PC-9 (cell line): ENCODE measurements at regions not wholly inside any gene's neighbourhood (a gene's known extent, or its start where the extent isn't known, plus 50 kb on each side); places are given as distances from the start of the nearest gene placed in this dataset.

ENCODE experiments used
- BruUV-seq: library from RNA; stranded (reverse); fragments of 400-500 nt; replicated peaks from 2 replicates; lab custom pipeline; 2021; lab: Mats Ljungman, UMichigan
- CTCF ChIA-PET: fragments of 300-600 bp; sonication (Branson Sonifier 250); formaldehyde crosslinking; loops from one replicate; lab custom pipeline; 2022; ENCODE audit warnings: antibody characterized with exemption; lab: Charles Lee
- POLR2A ChIA-PET: fragments of 300-600 bp; sonication (Branson Sonifier 250); formaldehyde crosslinking; loops from one replicate; lab custom pipeline; 2022; ENCODE audit warnings: antibody characterized with exemption; ENCODE audit not compliant: unreplicated experiment; lab: Charles Lee
- DNase-seq, 2 experiments: peaks; one replicate each; pipeline versions ENCODE4 v3.0.0 to v3.0.0-alpha.2; 2015 to 2022; ENCODE audit warnings: mixed read lengths in 1 of 2
- H2AFZ ChIP-seq: fragments of 200-600 bp; sonication (generic); 2 replicates; pipeline ENCODE4 v1.8.1; 2017; ENCODE audit warnings: antibody characterized with exemption
- H3F3A ChIP-seq: fragments of 200-600 bp; sonication (generic); 2 replicates; pipeline ENCODE4 v1.8.1; 2017; ENCODE audit warnings: antibody characterized with exemption, mild to moderate bottlenecking, low read depth; ENCODE audit not compliant: insufficient read depth
- H3K27ac ChIP-seq: fragments of 200-600 bp; sonication (generic); 2 replicates; pipeline ENCODE4 v1.6.1; 2016; ENCODE audit warnings: mixed run types
- H3K27me3 ChIP-seq: fragments of 200-600 bp; sonication (generic); 2 replicates; pipeline ENCODE4 v1.6.1; 2016; ENCODE audit warnings: low read depth, mixed run types; ENCODE audit not compliant: insufficient read depth
- H3K36me3 ChIP-seq: fragments of 200-600 bp; sonication (generic); 2 replicates; pipeline ENCODE4 v1.6.1; 2016; ENCODE audit warnings: low read depth, mixed run types
- H3K4me1 ChIP-seq: fragments of 200-600 bp; sonication (generic); replicated peaks from 2 replicates; pipeline ENCODE4 v1.6.1; 2016; ENCODE audit warnings: mixed run types; ENCODE audit not compliant: insufficient read depth
- H3K4me2 ChIP-seq: fragments of 200-600 bp; sonication (generic); 2 replicates; pipeline ENCODE4 v1.6.1; 2017; ENCODE audit warnings: mixed run types
- H3K4me3 ChIP-seq: fragments of 200-600 bp; sonication (generic); 2 replicates; pipeline ENCODE4 v1.6.1; 2016; ENCODE audit warnings: mixed run types
- H3K79me2 ChIP-seq: fragments of 200-600 bp; sonication (generic); 2 replicates; pipeline ENCODE4 v1.6.1; 2017; ENCODE audit warnings: low read depth, mixed run types
- H3K9me2 ChIP-seq: fragments of 200-600 bp; sonication (generic); 2 replicates; pipeline ENCODE4 v1.8.1; 2017; ENCODE audit warnings: mild to moderate bottlenecking; ENCODE audit not compliant: insufficient read depth
- H3K9me3 ChIP-seq: fragments of 200-600 bp; sonication (generic); 2 replicates; pipeline ENCODE4 v1.8.1; 2016; ENCODE audit warnings: low read depth; ENCODE audit not compliant: insufficient read depth
- H4K20me1 ChIP-seq: fragments of 200-600 bp; sonication (generic); 2 replicates; pipeline ENCODE4 v1.8.1; 2017; ENCODE audit not compliant: insufficient read depth
- EZH2 ChIP-seq: fragments of 200-600 bp; sonication (generic); IDR thresholded peaks from 2 replicates; pipeline ENCODE4 v1.8.0; 2017; ENCODE audit warnings: antibody characterized with exemption, low read depth
- intact Hi-C: fragments of 100-400 bp; cut with micrococcal nuclease; formaldehyde crosslinking; loops from one replicate; pipeline ENCODE4 v1.10.0; 2022; ENCODE audit not compliant: unreplicated experiment
- TF ChIP-seq, protein P1 (sequence below): fragments of 200-600 bp; sonication (generic); conservative IDR thresholded peaks from 2 replicates; pipeline ENCODE4 v1.6.1; 2017; ENCODE audit warnings: mixed run types, antibody characterized with exemption, mild to moderate bottlenecking, moderate library complexity

DNA sequence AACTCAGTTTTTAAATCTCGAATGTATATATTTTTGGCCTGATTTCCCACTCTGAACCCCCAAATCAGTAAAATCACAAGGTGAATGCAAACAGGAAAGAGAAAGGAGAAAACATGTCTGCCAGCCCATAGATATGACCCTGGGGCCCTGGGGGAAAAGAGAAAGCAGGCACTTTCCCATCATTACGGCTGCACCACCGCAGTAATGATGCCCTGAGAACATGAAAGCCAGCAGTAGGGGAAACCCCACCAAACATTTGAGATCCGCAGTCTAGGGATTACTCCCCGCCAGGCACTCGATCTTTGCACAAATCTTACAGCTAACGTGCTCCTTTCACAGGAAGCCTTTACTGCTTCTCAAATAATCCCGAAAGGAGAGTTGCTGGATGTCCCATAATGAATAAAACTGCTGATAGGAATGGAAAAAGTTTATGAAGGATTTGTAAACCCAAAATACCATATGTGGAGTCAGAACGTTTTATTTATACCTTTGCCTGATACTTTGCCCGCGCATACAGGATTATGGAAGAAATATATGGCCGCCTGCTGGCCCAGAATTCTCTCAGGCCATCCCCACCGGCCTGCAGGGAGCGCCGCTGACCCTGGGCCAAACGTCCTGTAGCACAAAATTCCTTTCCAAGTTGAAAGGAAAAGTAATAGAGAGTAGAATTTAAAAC, 180.0 kb upstream of the INHBA start:
- H3K27me3 ChIP-seq: no peaks in the 10 kb centered on the region
- no peaks in the 10 kb centered on the region for H3K79me2 ChIP-seq
- no TSS peak for BruUV-seq
- POLR2A ChIA-PET: no interaction called here
- DNase-seq: no peak
- H3K36me3 ChIP-seq: no peaks in the 10 kb centered on the region
- CTCF ChIA-PET: no interaction called here
- no peak overlapping the region for H3K4me3 ChIP-seq
- intact Hi-C loops: no loop called here
- H3K27ac ChIP-seq: no peak overlapping the region
- H3K4me2 ChIP-seq: no peak overlapping the region
- no peaks in the 10 kb centered on the region for H3F3A ChIP-seq
- no peaks in the 10 kb centered on the region for H4K20me1 ChIP-seq
- H2AFZ ChIP-seq: no peak overlapping the region
- TF ChIP-seq, protein P1, sequence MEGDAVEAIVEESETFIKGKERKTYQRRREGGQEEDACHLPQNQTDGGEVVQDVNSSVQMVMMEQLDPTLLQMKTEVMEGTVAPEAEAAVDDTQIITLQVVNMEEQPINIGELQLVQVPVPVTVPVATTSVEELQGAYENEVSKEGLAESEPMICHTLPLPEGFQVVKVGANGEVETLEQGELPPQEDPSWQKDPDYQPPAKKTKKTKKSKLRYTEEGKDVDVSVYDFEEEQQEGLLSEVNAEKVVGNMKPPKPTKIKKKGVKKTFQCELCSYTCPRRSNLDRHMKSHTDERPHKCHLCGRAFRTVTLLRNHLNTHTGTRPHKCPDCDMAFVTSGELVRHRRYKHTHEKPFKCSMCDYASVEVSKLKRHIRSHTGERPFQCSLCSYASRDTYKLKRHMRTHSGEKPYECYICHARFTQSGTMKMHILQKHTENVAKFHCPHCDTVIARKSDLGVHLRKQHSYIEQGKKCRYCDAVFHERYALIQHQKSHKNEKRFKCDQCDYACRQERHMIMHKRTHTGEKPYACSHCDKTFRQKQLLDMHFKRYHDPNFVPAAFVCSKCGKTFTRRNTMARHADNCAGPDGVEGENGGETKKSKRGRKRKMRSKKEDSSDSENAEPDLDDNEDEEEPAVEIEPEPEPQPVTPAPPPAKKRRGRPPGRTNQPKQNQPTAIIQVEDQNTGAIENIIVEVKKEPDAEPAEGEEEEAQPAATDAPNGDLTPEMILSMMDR: no peak
- TF ChIP-seq EZH2: no peak
- no peaks in the 10 kb centered on the region for H3K9me2 ChIP-seq
- H3K9me3 ChIP-seq: no peaks in the 10 kb centered on the region
- H3K4me1 ChIP-seq: no peaks in the 10 kb centered on the region

DNA sequence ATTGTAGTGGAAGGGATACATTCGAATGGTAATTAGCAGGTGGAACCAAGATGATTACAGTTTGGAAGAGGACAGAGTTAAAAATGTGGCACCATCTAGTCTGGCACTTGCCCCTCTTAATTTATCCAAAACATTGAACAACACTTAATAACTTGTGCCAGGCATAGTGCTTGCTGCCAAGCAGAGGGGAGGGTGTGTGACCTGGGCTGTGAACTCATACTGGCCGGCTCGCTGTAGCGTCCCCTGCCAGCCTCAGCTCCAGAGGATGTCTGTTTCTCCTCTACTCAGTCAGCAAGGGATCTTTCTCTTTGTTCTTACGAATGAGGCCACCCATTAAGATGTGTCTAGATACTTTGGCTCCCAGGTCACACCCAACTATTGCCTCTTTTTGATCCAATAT, 179.4 kb upstream of the INHBA start:
- peak in 1 of 2 experiments; percentile 21 for DNase-seq
- Histone ChIP-seq H3K27me3 (no peaks in the 10 kb centered on the region), H3K9me3 (no peaks in the 10 kb centered on the region), H3K4me3 (no peak overlapping the region), H3K27ac (no peak overlapping the region), H3K36me3 (no peaks in the 10 kb centered on the region), H2AFZ (no peak overlapping the region), H3K4me1 (no peaks in the 10 kb centered on the region), H3K4me2 (no peak overlapping the region), H3K79me2 (no peaks in the 10 kb centered on the region), H4K20me1 (no peaks in the 10 kb centered on the region), H3F3A (no peaks in the 10 kb centered on the region), H3K9me2 (no peaks in the 10 kb centered on the region)
- no TSS peak for BruUV-seq
- CTCF ChIA-PET: no interaction called here
- intact Hi-C loops: no loop called here
- TF ChIP-seq EZH2: no peak
- TF ChIP-seq, protein P1: no peak
- POLR2A ChIA-PET: no interaction called here

DNA sequence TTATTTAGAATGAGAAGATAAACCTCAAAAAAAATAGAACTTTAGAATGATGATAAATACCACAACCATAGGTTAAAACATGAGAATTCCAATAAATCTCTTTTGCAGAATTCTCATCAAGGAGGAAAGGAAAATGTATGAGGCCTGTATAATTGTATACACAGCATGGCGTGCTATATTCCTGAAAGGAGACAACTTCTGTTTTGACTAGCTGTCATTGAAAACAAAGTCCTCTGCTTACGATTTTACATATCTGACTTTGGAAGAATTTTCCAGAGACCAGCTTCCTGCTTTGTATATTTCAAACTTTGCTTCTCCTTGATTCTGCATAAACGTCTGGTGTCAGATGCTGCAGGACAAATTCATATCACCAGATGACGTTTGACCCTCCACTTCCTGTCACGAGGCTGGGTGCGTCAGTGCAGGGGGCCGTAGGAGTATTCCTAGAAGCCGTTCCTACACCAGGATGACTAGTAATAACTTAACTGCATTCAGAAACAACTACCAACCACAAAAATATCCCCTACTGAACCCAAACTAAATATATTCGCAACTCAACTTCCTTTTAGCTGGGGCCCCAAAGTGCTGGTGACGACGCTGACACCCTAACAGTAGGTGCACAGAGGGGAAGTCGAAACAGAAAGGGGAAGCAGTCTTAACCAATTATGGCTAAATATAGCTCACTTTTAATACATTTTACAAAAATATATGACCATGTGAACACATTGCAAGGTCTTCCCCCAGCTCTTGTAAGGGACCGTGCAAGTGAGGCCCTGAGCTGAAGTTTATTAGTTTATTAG, 178.6 kb upstream of the INHBA start:
- no peak overlapping the region for H3K4me2 ChIP-seq
- no TSS peak for BruUV-seq
- CTCF ChIA-PET: no interaction called here

More for the DNA sequence above, 178.6 kb upstream of the INHBA start:
- POLR2A ChIA-PET: no interaction called here
- H3K4me1 ChIP-seq: no peaks in the 10 kb centered on the region
- no peaks in the 10 kb centered on the region for H3K27me3 ChIP-seq
- no peaks in the 10 kb centered on the region for H4K20me1 ChIP-seq
- no peaks in the 10 kb centered on the region for H3K9me3 ChIP-seq
- no peak for DNase-seq
- intact Hi-C loops: no loop called here
- no peak overlapping the region for H3K4me3 ChIP-seq
- H2AFZ ChIP-seq: no peak overlapping the region
- no peaks in the 10 kb centered on the region for H3K9me2 ChIP-seq
- no peaks in the 10 kb centered on the region for H3F3A ChIP-seq
- no peaks in the 10 kb centered on the region for H3K79me2 ChIP-seq
- TF ChIP-seq EZH2: no peak
- TF ChIP-seq, protein P1: no peak
- no peak overlapping the region for H3K27ac ChIP-seq
- no peaks in the 10 kb centered on the region for H3K36me3 ChIP-seq
